Activated CD8-positive, alpha-beta memory T cell treated with anti-CD3 and anti-CD28 coated beads for 48 hours (primary cell): ENCODE measurements at regions not wholly inside any gene's neighbourhood (a gene's known extent, or its start where the extent isn't known, plus 50 kb on each side); places are given as distances from the start of the nearest gene placed in this dataset.
"Not testable (repeated sequence)": the region's sequence is repeated elsewhere in the genome, so short reads cannot be mapped to it uniquely, and the experiment has no call there.

Experiments used
- DNase-seq, 3 experiments: peaks; one replicate each; pipeline ENCODE4 v3.0.0-alpha.2; 2020; ENCODE audit warnings: low read depth in 2 of 3, low spot score in 2 of 3

GRCh38 chr11:71714510-71714909, 118.5 kb upstream of the DEFB108B start:
- not testable (repeated sequence) for DNase-seq

DNA sequence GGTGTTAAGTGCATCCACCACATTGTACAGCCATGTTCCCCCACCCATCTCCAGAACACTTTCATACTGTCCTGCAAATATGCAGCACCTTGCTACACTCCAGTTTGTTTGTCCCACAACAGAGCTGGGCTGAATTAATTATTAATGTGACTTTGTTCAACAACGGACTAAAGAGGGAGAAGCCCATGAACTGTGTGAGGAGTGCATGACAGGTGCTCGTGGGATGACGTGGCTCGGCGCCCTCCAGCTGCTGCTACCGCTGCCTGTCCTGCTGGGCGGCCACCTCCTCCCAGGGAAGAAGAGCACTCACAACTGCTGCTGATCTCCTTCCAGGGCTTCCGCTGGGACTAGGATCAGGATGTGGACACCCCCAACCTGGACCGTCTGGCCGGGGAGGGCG, 111.2 kb upstream of the DEFB108B start:
- not testable (repeated sequence) for DNase-seq

DNA sequence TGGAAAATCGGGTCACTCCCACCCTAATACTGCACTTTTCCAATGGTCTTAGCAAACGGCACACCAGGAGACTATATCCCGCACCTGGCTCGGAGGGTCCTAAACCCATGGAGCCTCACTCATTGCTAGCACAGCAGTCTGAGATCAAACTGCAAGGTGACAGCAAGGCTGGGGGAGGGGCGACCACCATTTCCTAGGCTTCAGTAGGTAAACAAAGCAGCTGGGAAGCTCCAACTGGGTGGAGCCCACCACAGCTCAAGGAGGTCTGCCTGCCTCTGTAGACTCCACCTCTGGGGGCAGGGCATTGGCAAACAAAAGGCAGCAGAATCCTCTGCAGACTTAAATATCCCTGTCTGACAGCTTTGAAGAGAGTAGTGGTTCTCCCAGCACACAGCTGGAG, 109.0 kb upstream of the DEFB108B start:
- DNase-seq = not testable (repeated sequence)

GRCh38 chr11:71730748-71731147, 102.3 kb upstream of the DEFB108B start:
- DNase-seq = not testable (repeated sequence)

DNA sequence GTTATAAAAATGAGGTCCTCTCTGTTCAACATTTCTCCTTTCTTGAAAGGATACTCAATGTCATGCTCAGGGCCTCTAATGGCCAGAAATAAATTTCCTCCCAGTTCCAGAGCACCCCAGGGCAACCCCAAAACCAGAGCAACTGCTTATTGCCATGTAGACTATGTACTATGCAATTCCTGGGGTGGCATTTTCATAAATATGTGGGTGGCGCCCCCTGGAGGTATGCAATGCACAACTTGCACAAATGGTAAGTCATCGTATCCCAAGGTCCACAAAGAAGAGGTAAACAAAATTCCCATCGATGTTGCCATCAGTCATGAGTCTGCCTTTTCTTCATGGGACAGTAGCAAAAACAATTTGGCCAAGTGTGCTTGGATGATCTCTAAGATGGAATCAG, 98.6 kb upstream of the DEFB108B start:
- not testable (repeated sequence) for DNase-seq

GRCh38 chr11:71738317-71738716, 94.7 kb upstream of the DEFB108B start:
- DNase-seq = not testable (repeated sequence)

- DNase-seq = not testable (repeated sequence)
Observed at GRCh38 chr11:71743385-71743784, 89.6 kb upstream of the DEFB108B start.

GRCh38 chr11:71745656-71746055, 87.3 kb upstream of the DEFB108B start:
- not testable (repeated sequence) for DNase-seq

- DNase-seq = not testable (repeated sequence)
Observed at GRCh38 chr11:71746263-71746662, 86.7 kb upstream of the DEFB108B start.

DNA sequence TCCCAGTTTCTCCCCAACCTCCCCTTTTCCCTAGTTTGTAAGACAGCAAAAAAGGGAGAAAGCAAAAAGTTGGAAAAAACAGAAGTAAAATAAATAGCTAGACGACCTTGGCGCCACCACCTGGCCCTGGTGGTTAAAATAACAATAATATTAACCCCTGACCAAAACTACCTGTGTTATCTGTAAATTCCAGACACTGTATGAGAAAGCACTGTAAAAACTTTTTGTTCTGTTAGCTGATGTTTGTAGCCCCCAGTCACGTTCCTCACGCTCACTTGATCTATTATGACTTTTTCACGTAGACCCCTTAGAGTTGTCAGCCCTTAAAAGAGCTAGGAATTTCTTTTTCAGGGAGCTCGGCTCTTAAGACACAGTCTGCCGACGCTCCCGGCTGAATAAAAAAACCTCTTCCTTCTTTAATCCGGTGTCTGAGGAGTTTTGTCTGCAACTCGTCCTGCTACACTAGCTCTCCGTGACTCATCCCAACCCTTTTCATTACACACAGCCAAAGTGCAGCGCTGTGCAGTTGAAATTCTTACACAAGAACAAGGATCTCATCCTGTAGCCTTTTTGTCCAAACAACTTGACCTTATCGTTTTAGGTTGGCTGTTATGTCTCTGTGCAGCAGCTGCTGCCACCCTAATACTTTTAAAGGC, 83.9 kb upstream of the DEFB108B start:
- not testable (repeated sequence) for DNase-seq

- DNase-seq = not testable (repeated sequence)
Observed at GRCh38 chr11:71750908-71751307, 82.1 kb upstream of the DEFB108B start.

- not testable (repeated sequence) for DNase-seq
Observed at GRCh38 chr11:71764695-71765491, 68.1 kb upstream of the DEFB108B start.

DNA sequence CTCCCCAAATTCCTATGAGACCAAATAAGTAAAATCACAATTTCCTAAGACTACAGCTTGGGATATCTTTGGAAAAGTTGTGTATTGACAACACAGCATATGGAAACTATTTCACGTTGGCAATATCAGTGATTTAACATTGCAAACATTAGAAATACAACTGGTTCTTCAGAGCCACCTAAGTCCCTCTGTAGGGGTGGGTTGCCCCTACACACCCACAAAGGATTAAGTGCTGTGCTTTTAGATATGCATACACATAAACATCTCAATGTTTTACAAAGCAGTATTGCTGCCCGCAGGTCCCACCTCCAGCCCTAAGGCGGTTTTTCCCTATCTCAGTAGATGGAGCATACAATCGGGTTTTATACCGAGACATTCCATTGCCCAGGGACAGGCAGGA, 66.0 kb upstream of the DEFB108B start:
- not testable (repeated sequence) for DNase-seq

GRCh38 chr11:71772193-71772592, 60.8 kb upstream of the DEFB108B start:
- not testable (repeated sequence) for DNase-seq

DNA sequence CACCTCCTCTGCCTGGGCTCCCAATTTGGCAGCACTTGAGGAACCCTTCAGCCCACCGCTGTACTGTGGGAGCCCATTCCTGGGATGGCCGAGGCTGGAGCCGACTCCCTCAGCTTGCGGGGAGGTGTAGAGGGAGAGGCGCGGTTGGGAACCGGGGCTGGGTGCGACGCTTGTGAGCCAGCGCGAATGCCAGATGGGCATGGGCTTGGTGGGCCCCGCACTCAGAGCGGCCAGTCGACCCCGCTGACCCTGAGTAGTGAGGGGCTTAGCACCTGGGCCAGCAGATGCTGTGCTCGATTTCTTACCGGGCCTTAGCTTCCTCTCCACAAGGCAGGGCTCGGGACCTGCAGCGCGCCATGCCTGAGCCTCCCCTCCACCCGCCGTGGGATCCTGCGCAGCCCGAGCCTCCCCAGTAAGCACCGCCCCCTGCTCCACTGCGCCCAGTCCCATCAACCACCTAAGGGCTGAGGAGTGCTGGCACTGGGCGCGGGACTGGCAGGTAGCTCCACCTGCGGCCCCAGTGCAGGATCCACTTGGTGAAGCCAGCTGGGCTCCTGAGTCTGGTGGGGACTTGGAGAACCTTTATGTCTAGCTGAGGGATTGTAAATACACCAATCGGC, 58.3 kb upstream of the DEFB108B start:
- DNase-seq = no peak

DNA sequence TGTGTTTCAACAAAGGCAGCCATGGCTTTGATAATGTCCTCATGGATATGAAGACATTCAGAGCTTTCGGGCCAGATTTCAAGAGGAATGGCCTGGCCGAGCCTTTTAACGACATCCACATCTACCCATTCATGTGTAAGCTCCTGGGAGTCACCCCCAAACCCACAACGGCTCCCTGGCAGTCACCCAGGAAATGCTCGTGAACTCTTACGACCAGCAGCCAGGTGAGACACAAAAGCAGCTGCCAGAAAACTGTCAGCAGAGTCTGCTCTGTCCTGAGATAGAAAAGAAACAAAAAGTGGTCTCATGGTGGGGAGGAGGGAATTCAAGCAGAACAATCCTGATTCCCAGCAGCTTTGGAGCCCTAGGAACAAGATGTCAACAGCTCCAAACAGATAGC, 52.9 kb upstream of the DEFB108B start:
- DNase-seq = not testable (repeated sequence)

DNA sequence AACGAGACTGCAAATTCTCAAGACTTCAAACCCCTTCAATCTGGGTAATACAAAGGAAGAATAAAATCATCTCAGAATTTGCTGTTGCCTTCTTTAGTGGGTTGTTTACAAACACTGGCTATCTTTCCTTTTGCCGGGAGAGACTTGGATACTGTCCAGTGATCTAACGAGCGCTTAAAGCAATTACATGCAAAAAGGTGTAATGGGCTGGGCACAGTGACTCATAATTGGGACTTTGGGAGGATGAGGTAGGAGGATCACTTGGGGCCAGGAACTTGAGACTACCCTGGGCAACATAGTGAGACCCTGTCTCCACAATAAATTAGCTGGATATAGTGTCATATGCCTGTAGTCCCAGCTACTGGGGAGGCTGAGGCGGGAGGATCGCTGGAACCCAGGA, 52.2 kb upstream of the DEFB108B start:
- not testable (repeated sequence) for DNase-seq

GRCh38 chr11:71781491-71781890, 51.5 kb upstream of the DEFB108B start:
- DNase-seq = not testable (repeated sequence)

DNA sequence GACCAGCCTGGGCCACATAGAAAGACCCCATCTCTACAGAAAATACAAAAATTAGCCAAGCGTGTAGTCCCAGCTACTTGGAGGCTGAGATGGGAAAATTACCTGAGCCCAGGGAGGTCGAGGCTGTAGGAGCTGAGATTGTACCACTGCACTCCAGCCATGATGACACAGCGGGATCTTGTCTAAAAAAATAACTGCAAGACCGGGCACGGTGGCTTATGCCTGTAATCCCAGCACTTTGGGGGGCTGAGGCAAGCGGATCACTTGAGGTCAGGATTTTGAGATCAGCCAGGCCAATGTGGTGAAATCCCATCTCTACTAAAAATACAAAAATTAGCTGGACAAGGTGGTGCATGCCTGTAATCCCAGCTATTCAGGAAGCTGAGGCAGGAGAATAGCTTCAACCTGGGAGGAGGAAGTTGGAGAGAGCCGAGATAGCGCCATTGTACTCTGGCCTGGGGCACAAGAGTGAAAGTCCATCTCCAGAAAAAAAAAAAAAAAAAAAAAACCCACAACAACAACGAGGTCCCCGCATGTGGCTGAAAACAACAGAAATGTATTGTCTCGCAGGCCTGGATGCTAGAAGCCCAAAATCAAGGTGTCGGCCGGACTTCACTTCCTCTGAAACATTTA, 50.7 kb upstream of the DEFB108B start:
- DNase-seq = not testable (repeated sequence)

DNA sequence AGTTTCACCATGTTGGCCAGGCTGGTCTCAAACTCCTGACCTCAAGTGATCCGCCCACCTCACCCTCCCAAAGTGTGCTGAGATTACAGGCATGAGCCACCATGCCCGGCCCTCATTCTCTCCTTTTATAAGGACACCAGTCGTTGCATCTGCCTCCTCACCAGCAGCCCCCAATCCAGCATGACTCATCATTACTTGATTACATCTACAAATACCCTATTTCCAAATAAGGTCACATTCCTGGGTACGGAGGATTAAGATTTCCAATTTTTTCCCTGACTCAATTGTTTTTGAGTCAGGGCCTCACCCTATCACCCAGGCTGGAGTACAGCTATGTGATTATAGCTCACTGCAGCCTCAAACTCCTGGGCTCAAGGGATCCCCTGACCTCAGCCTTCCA, 49.8 kb upstream of the DEFB108B start:
- DNase-seq = not testable (repeated sequence)
